ENCODE measurements at regions not wholly inside any gene's neighbourhood (a gene's known extent, or its start where the extent isn't known, plus 50 kb on each side); places are given as distances from the start of the nearest gene placed in this dataset.

DNA sequence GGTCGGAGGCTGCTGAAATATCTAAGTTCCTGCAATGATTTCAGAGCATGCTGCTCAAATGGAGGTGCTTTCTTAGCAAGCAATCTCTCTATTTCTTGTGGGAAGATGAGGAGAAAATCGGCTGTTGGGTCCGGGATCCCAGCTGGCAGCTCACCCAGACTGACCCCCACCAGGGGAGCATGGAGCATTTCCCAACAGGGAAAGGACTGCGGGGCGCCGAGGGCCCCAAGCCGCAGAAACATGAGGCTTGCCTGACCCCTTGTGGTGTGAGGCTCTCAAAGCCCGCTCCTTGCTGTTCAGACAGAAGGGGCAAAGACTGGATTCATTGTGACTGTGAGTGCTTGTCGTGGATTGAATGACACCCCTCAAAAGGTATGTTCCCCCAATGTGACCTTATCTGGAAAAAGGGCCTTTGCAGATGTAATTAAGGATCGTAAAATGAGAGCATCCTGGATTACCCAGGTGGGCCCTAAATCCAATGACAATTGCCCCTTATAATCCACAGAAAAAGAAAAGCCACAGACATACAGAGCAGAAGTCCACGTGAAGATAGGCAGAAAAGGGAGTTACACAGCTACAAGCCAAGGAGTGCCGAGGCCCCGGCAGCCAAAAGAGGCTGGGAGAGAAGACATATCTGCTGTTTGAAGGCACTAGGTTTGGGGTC lies 116.3 kb upstream of the VASH1 start:
- FAIRE-seq (no peak), DNase-seq (ENCODE audit: low read depth, low spot score) (peak; percentile 41)
- Histone ChIP-seq H3K27me3 (ENCODE audit: control insufficient read depth in 2 of 2, insufficient read depth in 2 of 2, low read length in 2 of 2) (peaks cover 0 to 2% of the 10 kb centered on the region in 2 experiments), H3K27ac (ENCODE audit: insufficient read depth, low read depth, low read length) (no peak overlapping the region), H3K9me1 (replicated peaks; ENCODE audit: control insufficient read depth, extremely low read depth, insufficient read depth, low read length) (no peaks in the 10 kb centered on the region), H3K4me3 (replicated peaks in 1 of 3; ENCODE audit: insufficient read depth in 1 of 3, low read depth in 1 of 3, low read length in 3 of 3) (no peak overlapping the region), H2AFZ (ENCODE audit: low read depth, low read length) (no peak overlapping the region), H4K20me1 (replicated peaks; ENCODE audit: control insufficient read depth, extremely low read depth, insufficient read depth, low read length) (no peaks in the 10 kb centered on the region), H3K4me1 (ENCODE audit: control insufficient read depth, extremely low read depth, insufficient read depth, low read length) (no peaks in the 10 kb centered on the region), H3K9me3 (replicated peaks; ENCODE audit: control insufficient read depth, insufficient read depth, low read length) (no peaks in the 10 kb centered on the region), H3K9ac (replicated peaks; ENCODE audit: extremely low read depth, insufficient read depth, low read length) (no peak overlapping the region), H3K79me2 (ENCODE audit: control insufficient read depth, insufficient read depth, low read length) (no peaks in the 10 kb centered on the region), H3K36me3 (ENCODE audit: control insufficient read depth in 2 of 2, extremely low read depth in 1 of 2, insufficient read depth in 2 of 2, low read length in 2 of 2) (no peaks in the 10 kb centered on the region), H3K4me2 (ENCODE audit: insufficient read depth, low read length) (no peak overlapping the region)
- BruUV-seq (replicated peaks), result no TSS peak
- peak; percentile 44 to 79 for TF ChIP-seq CTCF (IDR thresholded peaks at IDR 0.05; ENCODE audit: extremely low read depth in 1 of 2, insufficient read depth in 1 of 2, low read depth in 1 of 2, low read length in 2 of 2)
- TF ChIP-seq MAX (IDR thresholded peaks at IDR 0.05; ENCODE audit: insufficient read depth, insufficient read length), result no peak
- dilution Hi-C loops (cut with MboI; ENCODE audit: extremely low pct_ligation_motif_present, low sequenced_read_pairs), result no loop called here
- intact Hi-C loops (cut with micrococcal nuclease), result loop anchor here (1.0 to 5.0 kb wide), 4 partner anchors 131 to 595 kb away; no protein-coding TSS in a partner anchor
- POLR2A ChIA-PET, result no interaction called here
- CTCF ChIA-PET, result interaction anchor here (0.9 to 5.0 kb wide), 8 partner anchors 130 to 594 kb away, joined by 3 to 53 read pairs (median 6); no protein-coding TSS in a partner anchor

- TF ChIP-seq CTCF (IDR thresholded peaks at IDR 0.05; ENCODE audit: extremely low read depth in 1 of 2, insufficient read depth in 1 of 2, low read depth in 1 of 2, low read length in 2 of 2), result peak; percentile 81 to 87
- no peak for TF ChIP-seq MYC (IDR thresholded peaks at IDR 0.05; ENCODE audit: low read depth, low read length)
- TF ChIP-seq EZH2 (IDR thresholded peaks at IDR 0.05; ENCODE audit: borderline replicate concordance, low read depth, low read length, severe bottlenecking), result no peak
- H3K9me1 ChIP-seq (replicated peaks; ENCODE audit: control insufficient read depth, extremely low read depth, insufficient read depth, low read length), result no peaks in the 10 kb centered on the region
- POLR2A ChIA-PET, result interaction anchor here (0.6 kb wide), 1 partner anchor 151 kb away, joined by 5 read pairs; no protein-coding TSS in a partner anchor
- no TSS peak for BruUV-seq (replicated peaks)
- CTCF ChIA-PET, result interaction anchor here (0.6 to 5.0 kb wide), 15 partner anchors 9 to 597 kb away, joined by 3 to 34 read pairs (median 4); no protein-coding TSS in a partner anchor
- FAIRE-seq (peak; percentile 92), DNase-seq (ENCODE audit: low read depth, low spot score) (peak; percentile 47)
- no peaks in the 10 kb centered on the region for H3K9me3 ChIP-seq (replicated peaks; ENCODE audit: control insufficient read depth, insufficient read depth, low read length)
- no peak overlapping the region for H2AFZ ChIP-seq (ENCODE audit: low read depth, low read length)
- H3K4me1 ChIP-seq (ENCODE audit: control insufficient read depth, extremely low read depth, insufficient read depth, low read length), result no peaks in the 10 kb centered on the region
- no peaks in the 10 kb centered on the region for H3K36me3 ChIP-seq (ENCODE audit: control insufficient read depth in 2 of 2, extremely low read depth in 1 of 2, insufficient read depth in 2 of 2, low read length in 2 of 2)
- H3K27me3 ChIP-seq (ENCODE audit: control insufficient read depth in 2 of 2, insufficient read depth in 2 of 2, low read length in 2 of 2), result peaks cover 0 to 2% of the 10 kb centered on the region in 2 experiments
- dilution Hi-C loops (cut with MboI; ENCODE audit: extremely low pct_ligation_motif_present, low sequenced_read_pairs), result no loop called here
- H3K4me3 ChIP-seq (replicated peaks in 1 of 3; ENCODE audit: insufficient read depth in 1 of 3, low read depth in 1 of 3, low read length in 3 of 3), result no peak overlapping the region
- no peaks in the 10 kb centered on the region for H4K20me1 ChIP-seq (replicated peaks; ENCODE audit: control insufficient read depth, extremely low read depth, insufficient read depth, low read length)
- no peaks in the 10 kb centered on the region for H3K79me2 ChIP-seq (ENCODE audit: control insufficient read depth, insufficient read depth, low read length)
- H3K27ac ChIP-seq (ENCODE audit: insufficient read depth, low read depth, low read length), result no peak overlapping the region
- H3K4me2 ChIP-seq (ENCODE audit: insufficient read depth, low read length), result no peak overlapping the region
- intact Hi-C loops (cut with micrococcal nuclease), result loop anchor here (2.0 to 5.0 kb wide), 2 partner anchors 175 to 261 kb away; no protein-coding TSS in a partner anchor
- H3K9ac ChIP-seq (replicated peaks; ENCODE audit: extremely low read depth, insufficient read depth, low read length), result no peak overlapping the region
Observed at GRCh38 chr14:76647697-76648298, 113.5 kb upstream of the VASH1 start.
